ENCODE measurements at regions not wholly inside any gene's neighbourhood (a gene's known extent, or its start where the extent isn't known, plus 50 kb on each side); places are given as distances from the start of the nearest gene placed in this dataset.

- TF ChIP-seq POLR2A (IDR thresholded peaks at IDR 0.05; ENCODE audit: low read length) (no peak), GATA1 (IDR thresholded peaks at IDR 0.05; ENCODE audit: low read depth, low read length) (no peak)
Measured at GRCh38 chr15:37204692-37205091, 104.3 kb upstream of the MEIS2 start.
